NCI-H1092 (cell line): ENCODE measurements at regions not wholly inside any gene's neighbourhood (a gene's known extent, or its start where the extent isn't known, plus 50 kb on each side); places are given as distances from the start of the nearest gene placed in this dataset.
"Not testable (repeated sequence)": the region's sequence is repeated elsewhere in the genome, so short reads cannot be mapped to it uniquely, and the experiment has no call there.

Experiments
- DNase-seq: peaks from one replicate; lab custom pipeline; 2025; lab: John Stamatoyannopoulos, UW

DNA sequence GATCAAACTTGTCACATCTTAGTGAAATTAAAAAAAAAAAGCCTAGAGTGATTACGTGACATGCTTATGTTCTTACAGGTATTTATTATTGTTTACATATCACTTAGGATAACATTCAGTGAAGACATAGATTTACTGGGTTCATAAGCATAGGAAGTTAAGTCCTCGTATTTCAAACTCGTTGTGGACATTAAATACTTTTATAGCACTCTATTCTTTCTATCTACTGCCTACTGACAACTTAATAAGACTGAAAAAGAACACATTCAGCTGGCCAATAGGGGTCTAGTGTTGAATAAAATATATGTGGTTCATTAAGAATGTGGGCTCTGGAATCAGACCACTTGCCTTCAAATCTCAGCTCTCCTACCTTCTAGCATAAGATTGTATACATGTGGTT is 1927.4 kb downstream of the PCDH9 start:
- no peak for DNase-seq

GRCh38 chr13:65301506-65301905 is 1928.6 kb downstream of the PCDH9 start:
- no peak for DNase-seq

- DNase-seq: no peak
These were observed 1929.9 kb downstream of the PCDH9 start for GRCh38 chr13:65300220-65300619.

- DNase-seq: no peak
These were observed 1936.5 kb downstream of the PCDH9 start for GRCh38 chr13:65293530-65294198.

DNA sequence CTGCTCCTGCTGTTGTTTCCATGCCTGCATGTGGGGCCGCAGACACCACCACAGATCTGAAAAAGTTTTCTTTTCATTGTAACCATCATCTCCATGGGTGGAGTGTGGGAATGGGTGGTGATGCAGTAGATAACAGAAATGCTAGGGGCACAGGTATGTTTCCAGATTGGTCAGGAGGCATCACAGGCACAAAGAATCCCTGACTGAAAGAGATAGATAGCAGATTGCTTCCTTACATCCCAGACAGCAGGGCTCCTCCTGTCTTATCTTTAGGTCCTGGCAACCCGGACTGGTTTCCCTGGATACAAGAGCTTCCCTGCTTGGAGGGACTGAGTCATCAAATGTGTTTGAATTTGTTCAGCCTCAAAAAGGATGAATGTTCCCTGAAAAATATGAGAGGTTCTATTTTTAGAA is 1937.6 kb downstream of the PCDH9 start:
- no peak for DNase-seq

- DNase-seq: no peak
These were observed 1942.7 kb downstream of the PCDH9 start for GRCh38 chr13:65287405-65287804.

- DNase-seq: no peak
These were observed 1954.1 kb downstream of the PCDH9 start for GRCh38 chr13:65275838-65276630.

- DNase-seq: no peak
These were observed 1955.0 kb downstream of the PCDH9 start for GRCh38 chr13:65275108-65275507.

DNA sequence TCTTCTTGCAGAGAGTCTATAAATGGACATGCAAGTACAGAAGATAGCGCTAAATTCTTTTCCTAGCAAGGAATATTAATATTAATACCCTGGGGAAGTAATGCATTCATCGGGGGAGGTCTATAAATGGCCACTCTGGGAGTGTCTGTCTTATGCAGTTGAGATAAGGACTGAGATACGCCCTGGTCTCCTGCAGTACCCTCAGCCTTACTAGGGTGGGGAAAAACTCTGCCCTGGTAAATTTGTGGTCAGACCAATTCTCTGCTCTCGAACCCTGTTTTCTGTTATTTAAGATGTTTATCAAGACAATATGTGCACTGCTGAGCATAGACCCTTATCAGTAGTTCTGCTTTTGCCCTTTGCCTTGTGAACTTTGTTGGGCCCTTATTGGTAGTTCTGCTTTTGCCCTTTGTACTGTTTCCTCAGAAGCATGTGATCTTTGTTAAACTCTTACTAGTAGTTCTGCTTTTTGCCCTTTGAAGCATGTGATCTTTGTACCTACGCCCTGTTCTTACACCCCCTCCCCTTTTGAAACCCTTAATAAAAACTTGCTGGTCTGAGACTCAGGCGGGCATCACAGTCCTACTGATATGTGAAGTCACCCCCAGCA is 1956.2 kb downstream of the PCDH9 start:
- not testable (repeated sequence) for DNase-seq

DNA sequence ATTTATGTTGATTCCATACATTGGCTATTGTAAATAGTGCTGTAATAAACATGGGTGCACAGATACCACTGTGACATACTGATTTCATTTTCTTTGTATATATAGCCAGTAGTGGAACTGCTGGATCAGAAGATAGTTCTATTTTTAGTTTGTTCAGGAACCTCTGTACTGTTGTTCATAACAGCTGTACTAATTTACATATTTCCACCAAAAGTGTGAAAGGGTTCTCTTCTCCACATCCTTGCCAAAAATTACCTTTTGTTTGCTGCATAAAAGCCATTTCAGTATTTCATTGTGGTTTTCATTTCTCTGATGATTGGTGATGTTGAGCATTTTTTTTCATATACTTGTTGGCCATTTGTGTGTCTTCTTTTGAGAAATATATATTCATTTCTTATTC is 1962.1 kb downstream of the PCDH9 start:
- no peak for DNase-seq

DNA sequence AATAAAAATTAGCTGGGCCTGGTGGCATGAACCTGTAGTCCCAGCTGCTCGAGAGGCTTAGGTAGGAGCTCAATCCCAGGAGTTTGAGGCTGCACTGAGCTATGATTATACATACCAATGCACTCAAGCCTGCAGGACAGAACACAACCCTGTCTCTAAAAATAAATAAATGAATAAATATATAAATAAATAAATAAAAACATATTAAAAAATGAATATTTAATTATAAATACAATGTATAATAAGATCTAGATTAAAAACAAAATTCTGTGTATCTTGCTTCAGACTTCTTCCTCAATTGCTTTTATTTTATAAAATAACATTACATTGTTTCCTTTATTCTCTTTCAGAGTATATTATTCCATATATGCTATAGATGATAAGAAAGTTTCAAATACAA is 1964.1 kb downstream of the PCDH9 start:
- DNase-seq: no peak

GRCh38 chr13:65264066-65264465 is 1966.1 kb downstream of the PCDH9 start:
- DNase-seq: no peak

GRCh38 chr13:65260946-65261891 is 1968.9 kb downstream of the PCDH9 start:
- no peak for DNase-seq

DNA sequence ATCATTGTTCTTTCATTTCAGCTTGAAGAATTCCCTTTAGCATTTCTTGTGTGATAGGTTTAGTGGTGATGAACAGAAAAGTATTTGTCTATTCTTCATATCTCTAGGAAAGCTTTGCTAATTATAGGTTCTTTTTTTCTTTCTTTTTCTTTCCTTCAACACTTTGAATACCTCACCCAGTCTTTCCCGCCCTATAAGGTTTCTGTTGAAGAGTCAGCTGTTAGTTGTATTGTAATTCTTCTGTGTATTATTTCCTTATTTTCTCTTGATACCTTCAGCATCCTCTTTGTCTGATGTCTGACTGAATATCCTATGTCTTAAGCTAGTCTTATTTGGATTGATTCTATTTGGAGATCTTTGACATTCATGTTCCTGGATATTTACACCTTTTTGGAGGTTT is 1989.4 kb downstream of the PCDH9 start:
- no peak for DNase-seq

DNA sequence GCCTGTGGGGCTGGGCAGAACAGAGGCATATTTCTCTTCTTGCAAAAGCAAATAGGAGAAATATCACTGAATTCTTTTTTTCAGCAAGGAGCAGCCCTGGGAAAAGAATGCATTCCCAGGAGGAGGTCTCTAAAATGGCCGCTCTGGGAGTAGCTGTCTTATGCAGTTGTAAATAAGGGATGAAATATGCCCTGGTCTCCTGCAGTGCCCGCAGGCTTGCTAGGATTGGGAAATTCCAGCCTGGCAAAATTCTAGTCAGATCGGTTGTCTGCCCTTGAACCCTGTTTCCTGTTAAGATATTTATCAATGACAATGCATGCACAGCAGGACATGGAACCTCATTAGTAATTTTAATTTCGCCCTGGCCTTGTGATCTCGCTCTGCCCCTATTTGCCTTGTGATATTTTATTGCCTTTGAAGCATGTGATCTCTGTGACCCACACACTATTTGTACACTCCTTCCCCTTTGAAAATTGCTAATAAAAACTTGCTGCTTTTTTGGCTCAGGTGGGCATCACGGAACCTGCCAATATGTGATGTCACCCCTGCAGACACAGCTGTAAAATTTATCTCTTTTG is 1993.2 kb downstream of the PCDH9 start:
- no peak for DNase-seq

DNA sequence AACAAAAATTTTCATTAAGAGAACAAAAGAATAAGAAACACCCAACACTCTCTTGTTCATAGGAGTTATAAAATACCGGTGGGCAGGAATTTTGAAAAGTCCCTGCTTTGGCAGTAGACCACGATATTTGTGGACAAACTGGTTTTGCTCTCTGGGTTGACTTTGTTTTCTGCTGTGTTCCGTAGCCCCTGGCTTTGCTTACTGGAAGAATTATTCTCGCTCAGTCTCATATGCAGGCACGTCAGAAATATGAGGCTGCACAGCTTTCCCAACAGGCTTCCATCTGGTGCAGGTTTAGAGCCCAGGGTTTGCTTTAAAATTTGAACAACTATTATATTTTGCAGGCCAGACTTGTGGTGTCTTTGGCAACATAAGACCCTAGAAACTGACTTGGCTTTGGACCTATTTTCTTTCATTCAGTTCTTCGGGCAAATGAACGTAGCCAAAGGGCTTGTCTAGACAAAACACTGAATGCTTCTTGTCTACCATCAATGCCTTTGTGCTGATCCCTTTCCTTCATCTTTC is 2012.6 kb downstream of the PCDH9 start:
- DNase-seq: no peak

DNA sequence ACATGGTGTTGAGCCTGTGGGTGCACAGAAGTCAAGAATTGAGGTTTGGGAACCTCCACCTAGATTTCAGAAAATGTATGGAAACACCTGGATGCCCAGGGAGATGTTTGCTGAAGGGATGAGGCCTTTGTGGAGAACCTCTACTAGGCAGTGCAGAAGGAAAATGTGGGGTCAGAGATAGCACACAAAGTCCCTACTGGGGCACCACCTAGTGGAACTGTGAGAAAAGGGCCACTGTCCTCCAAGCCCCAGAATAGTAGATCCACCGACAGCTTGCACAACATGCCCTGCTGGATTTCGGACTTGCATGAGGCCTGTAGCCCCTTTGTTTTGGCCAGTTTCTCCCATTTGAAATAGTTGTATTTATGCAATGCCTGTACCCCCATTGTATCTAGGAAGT is 2027.3 kb downstream of the PCDH9 start:
- DNase-seq: not testable (repeated sequence)

- no peak for DNase-seq
These were observed 2041.4 kb downstream of the PCDH9 start for GRCh38 chr13:65188721-65189120.

DNA sequence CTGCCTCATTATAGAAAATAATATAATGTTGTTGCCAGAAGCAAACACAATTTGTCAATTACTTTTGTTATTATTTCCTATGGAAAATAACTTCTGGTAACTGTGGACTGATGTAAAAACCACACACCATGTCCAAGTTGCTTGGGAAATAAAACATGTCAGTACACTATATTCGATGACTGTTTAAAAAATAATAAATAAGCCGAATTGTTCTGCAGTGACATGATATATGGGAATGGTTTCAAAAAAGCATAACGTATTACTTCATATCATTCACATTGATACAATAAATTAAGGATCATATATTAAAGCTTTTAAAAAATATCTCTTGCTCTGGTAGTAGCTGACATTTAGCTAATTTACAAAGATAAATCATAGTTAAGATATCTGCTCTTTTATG is 2062.1 kb downstream of the PCDH9 start:
- DNase-seq: no peak

DNA sequence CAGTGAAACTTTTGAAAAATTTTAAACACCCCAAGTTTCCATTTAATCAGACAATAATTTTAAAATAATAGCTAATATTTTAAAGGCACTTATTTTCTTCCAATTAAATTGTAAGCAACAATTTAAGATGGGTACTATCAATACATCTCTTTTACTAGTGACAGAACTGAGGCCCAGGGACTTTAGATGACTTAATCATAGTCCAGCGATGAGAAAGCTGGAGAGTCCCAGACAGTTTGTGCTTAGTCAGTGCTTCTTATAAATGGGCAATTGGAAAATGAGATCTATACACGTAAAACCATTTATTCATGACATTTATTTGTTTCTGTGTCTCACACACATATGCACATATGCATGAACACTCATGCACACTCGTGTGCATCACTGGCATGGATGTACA is 2063.5 kb downstream of the PCDH9 start:
- no peak for DNase-seq

DNA sequence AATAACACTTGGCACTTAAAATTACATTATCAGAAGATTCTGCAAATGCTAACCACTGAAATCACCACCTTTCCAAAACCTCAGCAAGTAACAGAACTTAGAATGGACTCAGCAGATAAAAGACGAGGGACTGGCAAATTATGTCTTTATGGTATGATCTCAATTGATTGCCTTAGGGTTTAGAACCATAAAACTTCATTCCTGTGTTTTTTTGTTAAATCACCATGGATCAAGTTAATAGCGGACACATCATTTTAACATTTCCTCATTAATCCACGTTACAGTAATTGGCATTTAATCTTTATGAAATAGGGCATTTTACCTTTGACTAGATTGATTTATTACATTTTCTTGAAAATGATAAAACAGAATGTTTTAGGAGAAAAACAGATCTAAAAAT is 2070.3 kb downstream of the PCDH9 start:
- no peak for DNase-seq

GRCh38 chr13:65155861-65156260 is 2074.3 kb downstream of the PCDH9 start:
- DNase-seq: no peak
